Calu3 (cell line): ENCODE measurements at regions not wholly inside any gene's neighbourhood (a gene's known extent, or its start where the extent isn't known, plus 50 kb on each side); places are given as distances from the start of the nearest gene placed in this dataset.
"Not testable (repeated sequence)": the region's sequence is repeated elsewhere in the genome, so short reads cannot be mapped to it uniquely, and the experiment has no call there.

Experiments
- BruUV-seq: library from RNA; stranded (reverse); fragments of 400-500 nt; replicated peaks from 2 replicates; lab custom pipeline; 2021; lab: Mats Ljungman, UMichigan
- CTCF ChIA-PET: fragments of 300-600 bp; sonication (Branson Sonifier 250); formaldehyde crosslinking; loops from one replicate; lab custom pipeline; 2022; ENCODE audit warnings: antibody characterized with exemption; lab: Charles Lee
- DNase-seq: peaks from one replicate; pipeline ENCODE4 v3.0.0; 2022
- H3K27ac Mint-ChIP-seq: one replicate; pipeline ENCODE4 v1.8.0; 2022; ENCODE audit warnings: mixed read lengths; ENCODE audit not compliant: unreplicated experiment
- H3K27me3 Mint-ChIP-seq: one replicate; pipeline ENCODE4 v1.8.0; 2022; ENCODE audit warnings: mixed read lengths; ENCODE audit not compliant: unreplicated experiment
- H3K36me3 Mint-ChIP-seq: one replicate; pipeline ENCODE4 v1.8.0; 2022; ENCODE audit warnings: mild to moderate bottlenecking, moderate library complexity, mixed read lengths; ENCODE audit not compliant: insufficient read depth, unreplicated experiment
- H3K4me1 Mint-ChIP-seq: one replicate; pipeline ENCODE4 v1.8.0; 2022; ENCODE audit warnings: mild to moderate bottlenecking, low read depth, mixed read lengths; ENCODE audit not compliant: unreplicated experiment
- H3K4me3 Mint-ChIP-seq: one replicate; pipeline ENCODE4 v1.8.0; 2022; ENCODE audit warnings: mild to moderate bottlenecking, low read depth, moderate library complexity, mixed read lengths; ENCODE audit not compliant: unreplicated experiment
- H3K9me3 Mint-ChIP-seq: one replicate; pipeline ENCODE4 v1.8.0; 2022; ENCODE audit warnings: low read depth, mixed read lengths; ENCODE audit not compliant: unreplicated experiment
- intact Hi-C: fragments of 100-400 bp; cut with micrococcal nuclease; formaldehyde crosslinking; loops from one replicate; pipeline ENCODE4 v1.10.0; 2022; ENCODE audit not compliant: unreplicated experiment
- TF ChIP-seq, protein P1 (sequence below): fragments of 200-600 bp; IDR thresholded peaks from one replicate; pipeline ENCODE4 v1.8.0; 2022; ENCODE audit warnings: antibody characterized with exemption; ENCODE audit not compliant: unreplicated experiment

DNA sequence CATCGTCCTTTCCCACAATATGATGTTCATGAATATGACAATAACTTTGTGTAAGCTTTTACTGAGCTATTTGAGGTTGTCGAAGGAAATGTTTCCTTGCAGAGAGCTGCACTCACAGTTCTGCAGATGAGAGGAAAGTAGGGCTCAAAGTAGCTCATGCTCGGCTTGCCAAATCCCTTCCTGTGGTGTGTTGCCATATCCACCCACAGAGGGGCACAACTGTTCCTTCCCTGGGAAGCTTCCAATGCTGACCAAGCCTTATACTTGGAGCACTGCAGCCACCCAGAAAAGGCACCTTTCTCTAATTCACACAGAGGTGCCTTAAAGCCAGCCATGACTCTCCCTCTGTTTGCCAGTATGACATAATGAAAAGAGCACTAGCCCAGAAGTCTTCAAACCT lies 390.3 kb downstream of the CAAP1 start:
- intact Hi-C loops, result no loop called here
- TF ChIP-seq, protein P1, sequence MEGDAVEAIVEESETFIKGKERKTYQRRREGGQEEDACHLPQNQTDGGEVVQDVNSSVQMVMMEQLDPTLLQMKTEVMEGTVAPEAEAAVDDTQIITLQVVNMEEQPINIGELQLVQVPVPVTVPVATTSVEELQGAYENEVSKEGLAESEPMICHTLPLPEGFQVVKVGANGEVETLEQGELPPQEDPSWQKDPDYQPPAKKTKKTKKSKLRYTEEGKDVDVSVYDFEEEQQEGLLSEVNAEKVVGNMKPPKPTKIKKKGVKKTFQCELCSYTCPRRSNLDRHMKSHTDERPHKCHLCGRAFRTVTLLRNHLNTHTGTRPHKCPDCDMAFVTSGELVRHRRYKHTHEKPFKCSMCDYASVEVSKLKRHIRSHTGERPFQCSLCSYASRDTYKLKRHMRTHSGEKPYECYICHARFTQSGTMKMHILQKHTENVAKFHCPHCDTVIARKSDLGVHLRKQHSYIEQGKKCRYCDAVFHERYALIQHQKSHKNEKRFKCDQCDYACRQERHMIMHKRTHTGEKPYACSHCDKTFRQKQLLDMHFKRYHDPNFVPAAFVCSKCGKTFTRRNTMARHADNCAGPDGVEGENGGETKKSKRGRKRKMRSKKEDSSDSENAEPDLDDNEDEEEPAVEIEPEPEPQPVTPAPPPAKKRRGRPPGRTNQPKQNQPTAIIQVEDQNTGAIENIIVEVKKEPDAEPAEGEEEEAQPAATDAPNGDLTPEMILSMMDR, result no peak
- Mint-ChIP-seq H3K36me3 (no peaks in the 10 kb centered on the region), H3K4me3 (no peak overlapping the region), H3K4me1 (no peaks in the 10 kb centered on the region), H3K9me3 (peaks cover 16% of the 10 kb centered on the region), H3K27me3 (no peaks in the 10 kb centered on the region), H3K27ac (no peak overlapping the region)
- DNase-seq, result no peak
- CTCF ChIA-PET, result no interaction called here
- BruUV-seq, result no TSS peak

DNA sequence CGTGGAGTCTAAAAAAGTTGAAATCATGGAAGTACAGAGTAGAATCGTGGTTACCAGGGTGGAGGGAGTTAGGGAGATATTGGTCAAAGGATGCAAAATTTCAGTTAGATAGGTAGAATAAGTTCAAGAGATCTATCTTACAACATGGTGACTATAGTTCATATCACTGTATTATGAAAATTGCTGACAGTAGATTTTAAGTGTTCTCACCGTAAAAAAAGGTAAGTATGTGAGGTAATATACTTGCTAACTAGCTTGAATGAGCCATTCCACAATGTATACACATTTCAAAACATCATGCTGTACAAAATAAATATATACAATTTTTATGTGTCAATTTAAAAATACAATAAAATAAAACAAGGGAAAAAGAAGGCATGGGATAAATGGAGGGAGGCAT lies 392.1 kb downstream of the CAAP1 start:
- Mint-ChIP-seq H3K4me3 (no peak overlapping the region), H3K36me3 (no peaks in the 10 kb centered on the region), H3K9me3 (peaks cover 8% of the 10 kb centered on the region), H3K27ac (no peak overlapping the region), H3K4me1 (no peaks in the 10 kb centered on the region), H3K27me3 (no peaks in the 10 kb centered on the region)
- TF ChIP-seq, protein P1, result no peak
- intact Hi-C loops, result no loop called here
- CTCF ChIA-PET, result no interaction called here
- DNase-seq, result no peak
- BruUV-seq, result no TSS peak

- intact Hi-C loops, CTCF ChIA-PET, DNase-seq, H3K27ac Mint-ChIP-seq, H3K4me3 Mint-ChIP-seq, H3K4me1 Mint-ChIP-seq, H3K27me3 Mint-ChIP-seq, BruUV-seq, H3K36me3 Mint-ChIP-seq, H3K9me3 Mint-ChIP-seq: not testable (repeated sequence)
Measured at GRCh38 chr9:26492608-26493521, 399.7 kb downstream of the CAAP1 start.

- H3K4me1 Mint-ChIP-seq, H3K4me3 Mint-ChIP-seq, DNase-seq, intact Hi-C loops, H3K27ac Mint-ChIP-seq, BruUV-seq, H3K27me3 Mint-ChIP-seq, H3K36me3 Mint-ChIP-seq: not testable (repeated sequence)
- H3K9me3 Mint-ChIP-seq, result peaks cover 10% of the 10 kb centered on the region
- CTCF ChIA-PET, result interaction anchor here (0.6 kb wide), 1 partner anchor 405 kb away, joined by 3 read pairs; no protein-coding TSS in a partner anchor
Measured at GRCh38 chr9:26491922-26492607, 400.5 kb downstream of the CAAP1 start.

DNA sequence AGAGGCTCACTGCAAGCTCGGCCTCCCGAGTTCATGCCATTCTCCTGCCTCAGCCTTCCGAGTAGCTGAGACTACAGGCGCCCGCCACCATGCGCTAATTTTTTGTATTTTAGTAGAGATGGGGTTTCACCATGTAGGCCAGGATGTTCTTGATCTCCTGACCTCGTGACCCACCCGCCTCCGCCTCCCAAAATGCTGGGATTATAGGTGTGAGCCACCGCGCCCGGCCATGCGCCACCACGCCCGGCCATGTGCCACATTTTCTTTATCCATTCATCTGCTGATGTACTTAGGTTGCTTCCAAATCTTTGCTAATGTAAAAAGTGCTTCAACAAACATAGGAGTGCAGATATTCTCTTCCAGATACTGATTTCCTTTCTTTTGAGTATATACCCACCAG lies 408.6 kb downstream of the CAAP1 start:
- Mint-ChIP-seq H3K36me3 (no peaks in the 10 kb centered on the region), H3K27ac (no peak overlapping the region), H3K4me3 (no peak overlapping the region), H3K9me3 (peaks cover 16% of the 10 kb centered on the region), H3K4me1 (no peaks in the 10 kb centered on the region), H3K27me3 (no peaks in the 10 kb centered on the region)
- DNase-seq, result no peak
- TF ChIP-seq, protein P1, result no peak
- CTCF ChIA-PET, result no interaction called here
- intact Hi-C loops, result no loop called here
- no TSS peak for BruUV-seq
